ENCODE measurements at regions not wholly inside any gene's neighbourhood (a gene's known extent, or its start where the extent isn't known, plus 50 kb on each side); places are given as distances from the start of the nearest gene placed in this dataset.

DNA sequence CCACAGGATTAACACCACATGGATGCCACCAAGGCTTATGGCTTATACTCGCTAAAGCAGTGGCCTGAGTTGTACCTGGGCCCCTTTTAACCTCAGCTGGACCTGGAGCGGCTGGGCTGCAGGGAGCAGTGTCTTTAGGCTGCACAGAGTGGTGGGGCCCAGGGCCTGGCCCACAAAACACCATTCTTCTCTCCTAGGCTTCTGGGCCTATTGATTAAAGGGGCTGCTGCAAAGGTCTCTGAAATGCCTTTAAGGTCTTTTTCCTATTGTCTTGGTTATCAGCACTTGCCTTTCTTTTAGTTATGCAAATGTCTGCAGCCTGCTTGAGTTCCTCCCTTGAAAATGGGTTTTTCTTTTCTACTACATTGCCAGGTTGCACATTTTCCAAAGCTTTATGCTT is 973.9 kb upstream of the PRR20A start:
- no peaks in the 10 kb centered on the region for H3K36me3 ChIP-seq
- no peak overlapping the region for H3K4me3 ChIP-seq
- no peak overlapping the region for H3K27ac ChIP-seq
- TF ChIP-seq POLR2A (IDR thresholded peaks at IDR 0.05) = no peak
- TF ChIP-seq, protein P1, sequence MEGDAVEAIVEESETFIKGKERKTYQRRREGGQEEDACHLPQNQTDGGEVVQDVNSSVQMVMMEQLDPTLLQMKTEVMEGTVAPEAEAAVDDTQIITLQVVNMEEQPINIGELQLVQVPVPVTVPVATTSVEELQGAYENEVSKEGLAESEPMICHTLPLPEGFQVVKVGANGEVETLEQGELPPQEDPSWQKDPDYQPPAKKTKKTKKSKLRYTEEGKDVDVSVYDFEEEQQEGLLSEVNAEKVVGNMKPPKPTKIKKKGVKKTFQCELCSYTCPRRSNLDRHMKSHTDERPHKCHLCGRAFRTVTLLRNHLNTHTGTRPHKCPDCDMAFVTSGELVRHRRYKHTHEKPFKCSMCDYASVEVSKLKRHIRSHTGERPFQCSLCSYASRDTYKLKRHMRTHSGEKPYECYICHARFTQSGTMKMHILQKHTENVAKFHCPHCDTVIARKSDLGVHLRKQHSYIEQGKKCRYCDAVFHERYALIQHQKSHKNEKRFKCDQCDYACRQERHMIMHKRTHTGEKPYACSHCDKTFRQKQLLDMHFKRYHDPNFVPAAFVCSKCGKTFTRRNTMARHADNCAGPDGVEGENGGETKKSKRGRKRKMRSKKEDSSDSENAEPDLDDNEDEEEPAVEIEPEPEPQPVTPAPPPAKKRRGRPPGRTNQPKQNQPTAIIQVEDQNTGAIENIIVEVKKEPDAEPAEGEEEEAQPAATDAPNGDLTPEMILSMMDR (IDR thresholded peaks at IDR 0.05) = no peak
- intact Hi-C loops (cut with DNase I) = no loop called here
- DNase-seq (no peak), ATAC-seq (no peak)
- no peaks in the 10 kb centered on the region for H3K4me1 ChIP-seq
- peaks cover 0 to 5% (median 0%) of the 10 kb centered on the region in 12 donors for H3K9me3 ChIP-seq
- H3K27me3 ChIP-seq = no peaks in the 10 kb centered on the region
- 72 to 80% (median 78%) methylated on average over 1 to 2 of the region's 2 CpGs for WGBS, 4 donors

DNA sequence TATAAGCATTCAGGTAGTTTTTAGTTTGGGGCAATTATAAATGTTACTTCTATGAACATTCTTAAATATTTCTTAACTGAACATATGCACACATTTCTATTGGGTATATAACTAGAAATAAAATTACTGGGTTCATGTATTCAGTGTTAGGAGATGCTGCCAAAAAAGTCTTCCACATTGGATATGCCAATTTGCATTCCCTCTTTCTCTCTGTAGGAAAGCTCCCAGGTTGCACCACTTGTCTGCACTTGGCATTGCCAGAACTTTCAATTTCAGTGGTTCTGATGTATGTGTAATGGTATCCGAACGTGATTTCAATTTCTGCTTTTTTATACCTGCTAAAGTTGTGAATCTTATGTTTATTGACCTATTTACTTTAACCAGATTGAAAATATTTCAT is 972.1 kb upstream of the PRR20A start:
- TF ChIP-seq POLR2A (IDR thresholded peaks at IDR 0.05) = no peak
- TF ChIP-seq, protein P1 (IDR thresholded peaks at IDR 0.05) = no peak
- no peak for DNase-seq
- WGBS, 4 donors = 74 to 82% (median 79%) methylated on average over 2 of the region's 2 CpGs
- H3K4me3 ChIP-seq = no peak overlapping the region
- no peaks in the 10 kb centered on the region for H3K4me1 ChIP-seq
- H3K36me3 ChIP-seq = no peaks in the 10 kb centered on the region
- ATAC-seq = no peak
- H3K27ac ChIP-seq = no peak overlapping the region
- intact Hi-C loops (cut with DNase I) = no loop called here
- no peaks in the 10 kb centered on the region for H3K27me3 ChIP-seq
- H3K9me3 ChIP-seq = peaks cover 0 to 5% (median 0%) of the 10 kb centered on the region in 12 donors

DNA sequence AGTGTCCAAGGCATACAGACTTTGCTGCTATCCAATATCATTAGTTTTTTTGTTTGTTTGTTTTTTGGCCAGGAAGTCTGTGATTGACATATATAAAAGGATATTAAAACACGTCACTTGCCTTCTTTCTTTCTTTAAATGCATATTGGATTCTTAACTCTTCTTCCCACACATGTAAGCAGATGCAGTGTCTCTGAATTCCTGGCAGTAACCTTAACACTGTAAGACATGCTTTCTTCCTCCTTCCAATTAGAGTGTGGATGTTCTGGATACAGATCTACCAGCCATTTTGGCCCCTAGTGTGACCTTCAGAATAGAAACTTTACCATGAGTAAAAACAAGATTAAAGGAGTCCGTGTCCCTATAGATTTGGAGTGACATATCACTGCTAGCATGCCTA is 967.4 kb upstream of the PRR20A start:
- Histone ChIP-seq H3K36me3 (no peaks in the 10 kb centered on the region), H3K27me3 (no peaks in the 10 kb centered on the region), H3K9me3 (peaks cover 0 to 9% (median 0%) of the 10 kb centered on the region in 12 donors), H3K4me1 (no peaks in the 10 kb centered on the region), H3K4me3 (no peak overlapping the region), H3K27ac (no peak overlapping the region)
- 42 to 50% (median 45%) methylated on average over 2 of the region's 2 CpGs for WGBS, 4 donors
- intact Hi-C loops (cut with DNase I) = no loop called here
- DNase-seq = no peak
- no peak for ATAC-seq
- TF ChIP-seq, protein P1 (IDR thresholded peaks at IDR 0.05) = no peak
- TF ChIP-seq POLR2A (IDR thresholded peaks at IDR 0.05) = no peak

DNA sequence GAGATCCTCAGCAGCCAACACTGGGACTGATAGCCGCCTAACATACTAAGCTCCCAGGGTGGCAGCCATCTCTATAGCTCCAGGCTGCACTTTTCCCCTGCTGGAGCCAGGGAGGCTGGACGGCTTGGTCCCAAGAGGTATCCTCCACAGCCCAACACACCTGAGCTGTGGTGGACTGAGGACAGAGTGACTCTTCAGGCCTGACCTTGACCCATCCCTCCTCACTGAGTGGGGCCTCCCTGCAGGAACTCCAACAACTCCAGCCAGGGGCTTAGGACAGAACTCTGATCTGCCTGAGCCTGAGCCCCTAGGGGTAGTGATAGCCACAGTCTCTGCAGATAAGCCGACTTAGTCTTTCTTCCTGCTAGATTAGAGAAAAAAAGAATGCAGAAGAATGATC is 958.1 kb upstream of the PRR20A start:
- TF ChIP-seq, protein P1 (IDR thresholded peaks at IDR 0.05) = no peak
- TF ChIP-seq POLR2A (IDR thresholded peaks at IDR 0.05) = no peak
- H3K4me1 ChIP-seq = no peaks in the 10 kb centered on the region
- ATAC-seq (no peak), DNase-seq (no peak)
- intact Hi-C loops (cut with DNase I) = no loop called here
- no peaks in the 10 kb centered on the region for H3K27me3 ChIP-seq
- no peak overlapping the region for H3K27ac ChIP-seq
- no peaks in the 10 kb centered on the region for H3K36me3 ChIP-seq
- H3K4me3 ChIP-seq = no peak overlapping the region
- 64 to 72% (median 69%) methylated on average over 3 of the region's 3 CpGs for WGBS, 4 donors
- H3K9me3 ChIP-seq = peaks cover 0 to 35% (median 0%) of the 10 kb centered on the region in 12 donors

All from heart left ventricle (tissue), 16 donors.